CD4-positive, alpha-beta T cell (primary cell): ENCODE measurements at regions not wholly inside any gene's neighbourhood (a gene's known extent, or its start where the extent isn't known, plus 50 kb on each side); places are given as distances from the start of the nearest gene placed in this dataset.

Experiments
- ATAC-seq: fragments of 200-7000 bp; cut with Tn5 transposase; one replicate; pipeline ENCODE4 v1.10.0; 2022; ENCODE audit warnings: mild to moderate bottlenecking; ENCODE audit not compliant: poor library complexity
- CTCF ChIA-PET: fragments of 350-600 bp; sonication (Branson Sonifier 250); formaldehyde crosslinking; loops from one replicate; lab custom pipeline; 2021; ENCODE audit warnings: antibody characterized with exemption, inconsistent platforms; lab: Charles Lee
- POLR2A ChIA-PET: fragments of 350-600 bp; sonication (Branson Sonifier 250); formaldehyde crosslinking; loops from one replicate; lab custom pipeline; 2021; ENCODE audit warnings: antibody characterized with exemption, inconsistent platforms; lab: Charles Lee
- DNase-seq, 14 experiments: peaks; one replicate each; pipeline ENCODE4 v3.0.0-alpha.2; 2013 to 2020; ENCODE audit warnings: mixed read lengths in 2 of 14
- H3K27ac ChIP-seq, 2 donors: one replicate each; pipeline versions ENCODE4 v1.5.1 to v1.7.0; 2013; ENCODE audit warnings: low read length in 2 of 2, low read depth in 1 of 2, mild to moderate bottlenecking in 1 of 2
- H3K27me3 ChIP-seq, 2 experiments: 1 replicate in 1 of 2; 2 replicates in 1 of 2; pipeline versions ENCODE4 v1.6.1 to v1.7.0; 2013; ENCODE audit warnings: low read length in 2 of 2, control low read depth in 1 of 2, mild to moderate bottlenecking in 1 of 2, moderate library complexity in 1 of 2; ENCODE audit not compliant: insufficient read depth in 2 of 2, control insufficient read depth in 1 of 2
- H3K36me3 ChIP-seq: one replicate; pipeline ENCODE4 v1.6.1; 2013; ENCODE audit warnings: low read length, control low read depth; ENCODE audit not compliant: insufficient read depth
- H3K4me1 ChIP-seq: one replicate; pipeline ENCODE4 v1.6.1; 2013; ENCODE audit warnings: low read length, control low read depth; ENCODE audit not compliant: insufficient read depth
- H3K4me3 ChIP-seq: one replicate; pipeline ENCODE4 v1.5.1; 2013; ENCODE audit warnings: mild to moderate bottlenecking, low read length, moderate library complexity
- H3K9me3 ChIP-seq, 2 experiments: 1 replicate in 1 of 2; 2 replicates in 1 of 2; pipeline versions ENCODE4 v1.6.1 to v1.7.0; 2013; ENCODE audit warnings: low read length in 2 of 2, mild to moderate bottlenecking in 2 of 2, control low read depth in 1 of 2, moderate library complexity in 1 of 2; ENCODE audit not compliant: control insufficient read depth in 1 of 2, insufficient read depth in 1 of 2
- H3K27ac Mint-ChIP-seq: one replicate; pipeline ENCODE4 v1.8.0; 2020; ENCODE audit warnings: mixed read lengths
- H3K27me3 Mint-ChIP-seq: one replicate; pipeline ENCODE4 v1.8.0; 2021; ENCODE audit warnings: mixed read lengths
- H3K36me3 Mint-ChIP-seq: one replicate; pipeline ENCODE4 v1.8.0; 2021; ENCODE audit warnings: low read depth, mixed read lengths
- H3K4me1 Mint-ChIP-seq: one replicate; pipeline ENCODE4 v1.8.0; 2021; ENCODE audit warnings: low read depth, mixed read lengths
- H3K4me3 Mint-ChIP-seq: one replicate; pipeline ENCODE4 v1.8.0; 2020; ENCODE audit warnings: mild to moderate bottlenecking, mixed read lengths
- H3K9me3 Mint-ChIP-seq: one replicate; pipeline ENCODE4 v1.8.0; 2020; ENCODE audit warnings: mixed read lengths
- intact Hi-C, 2 experiments: fragments of 100-400 bp; cut with DNase I in 1 of 2; cut with micrococcal nuclease in 1 of 2; formaldehyde crosslinking; loops; one replicate each; pipeline versions ENCODE4 v1.15.1 to v1.9.0; 2023 to 2025; cut with DNase I, micrococcal nuclease
- TF ChIP-seq, protein P1 (sequence below): fragments of 200-600 bp; IDR thresholded peaks from one replicate; pipeline ENCODE4 v1.8.0; 2022; ENCODE audit warnings: antibody characterized with exemption, mild to moderate bottlenecking

DNA sequence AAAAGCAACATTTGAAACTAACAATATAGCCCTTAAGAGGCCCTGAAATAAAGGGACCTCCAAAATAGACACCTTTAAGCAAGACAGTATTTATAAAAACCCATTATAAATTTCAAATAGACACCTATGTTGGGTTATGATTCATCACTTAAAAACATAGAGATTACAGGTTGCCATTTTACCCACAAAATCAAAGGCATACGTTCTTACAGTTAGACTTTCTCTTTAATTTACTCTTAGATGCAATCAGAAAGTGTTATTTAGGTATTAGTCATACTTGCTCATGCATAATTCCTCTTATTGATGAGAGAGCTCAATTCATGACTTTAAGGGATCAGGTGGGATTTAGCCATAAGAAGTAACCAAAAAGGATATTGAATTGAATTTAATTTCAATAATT lies 51.5 kb upstream of the TMEM200A start:
- no peak for ATAC-seq
- H3K27me3 Mint-ChIP-seq, result no peaks in the 10 kb centered on the region
- ChIA-PET CTCF (interaction anchor here (1.8 kb wide), 1 partner anchor 8 kb away, joined by 4 read pairs; no protein-coding TSS in a partner anchor), POLR2A (no interaction called here)
- H3K4me1 Mint-ChIP-seq, result no peaks in the 10 kb centered on the region
- Histone ChIP-seq H3K27ac (no peak overlapping the region), H3K27me3 (no peaks in the 10 kb centered on the region), H3K9me3 (no peaks in the 10 kb centered on the region), H3K36me3 (no peaks in the 10 kb centered on the region), H3K4me1 (no peaks in the 10 kb centered on the region), H3K4me3 (no peak overlapping the region)
- intact Hi-C loops, result loop anchor here in 1 of 2 experiments (5.0 kb wide), 1 partner anchor 1003 kb away; no protein-coding TSS in a partner anchor
- DNase-seq, result no peak
- H3K4me3 Mint-ChIP-seq, result no peak overlapping the region
- TF ChIP-seq, protein P1, sequence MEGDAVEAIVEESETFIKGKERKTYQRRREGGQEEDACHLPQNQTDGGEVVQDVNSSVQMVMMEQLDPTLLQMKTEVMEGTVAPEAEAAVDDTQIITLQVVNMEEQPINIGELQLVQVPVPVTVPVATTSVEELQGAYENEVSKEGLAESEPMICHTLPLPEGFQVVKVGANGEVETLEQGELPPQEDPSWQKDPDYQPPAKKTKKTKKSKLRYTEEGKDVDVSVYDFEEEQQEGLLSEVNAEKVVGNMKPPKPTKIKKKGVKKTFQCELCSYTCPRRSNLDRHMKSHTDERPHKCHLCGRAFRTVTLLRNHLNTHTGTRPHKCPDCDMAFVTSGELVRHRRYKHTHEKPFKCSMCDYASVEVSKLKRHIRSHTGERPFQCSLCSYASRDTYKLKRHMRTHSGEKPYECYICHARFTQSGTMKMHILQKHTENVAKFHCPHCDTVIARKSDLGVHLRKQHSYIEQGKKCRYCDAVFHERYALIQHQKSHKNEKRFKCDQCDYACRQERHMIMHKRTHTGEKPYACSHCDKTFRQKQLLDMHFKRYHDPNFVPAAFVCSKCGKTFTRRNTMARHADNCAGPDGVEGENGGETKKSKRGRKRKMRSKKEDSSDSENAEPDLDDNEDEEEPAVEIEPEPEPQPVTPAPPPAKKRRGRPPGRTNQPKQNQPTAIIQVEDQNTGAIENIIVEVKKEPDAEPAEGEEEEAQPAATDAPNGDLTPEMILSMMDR, result no peak
- no peak overlapping the region for H3K27ac Mint-ChIP-seq
- no peaks in the 10 kb centered on the region for H3K36me3 Mint-ChIP-seq
- no peaks in the 10 kb centered on the region for H3K9me3 Mint-ChIP-seq

DNA sequence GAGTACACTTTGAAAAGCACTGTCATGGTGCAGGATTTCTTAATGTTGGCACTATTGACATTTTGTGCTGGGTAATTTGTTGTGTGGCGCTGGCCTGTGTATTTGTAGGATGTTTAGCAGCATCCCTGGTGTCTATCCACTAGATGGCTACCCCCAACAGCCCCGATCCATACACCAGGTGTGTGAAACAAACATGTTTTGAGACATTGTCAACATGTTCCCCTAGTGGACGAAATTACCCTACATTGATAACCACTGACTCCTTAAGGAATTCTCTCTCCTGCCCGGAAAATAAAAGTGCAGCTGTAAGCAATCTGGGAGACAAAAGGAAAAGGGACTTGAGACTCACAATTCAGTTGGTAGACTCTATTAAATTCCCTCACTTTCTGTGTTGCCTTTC lies 52.6 kb upstream of the TMEM200A start:
- TF ChIP-seq, protein P1, result no peak
- H3K4me3 Mint-ChIP-seq, result no peak overlapping the region
- no peaks in the 10 kb centered on the region for H3K4me1 Mint-ChIP-seq
- Histone ChIP-seq H3K27me3 (no peaks in the 10 kb centered on the region), H3K9me3 (no peaks in the 10 kb centered on the region), H3K36me3 (no peaks in the 10 kb centered on the region), H3K27ac (no peak overlapping the region), H3K4me1 (no peaks in the 10 kb centered on the region), H3K4me3 (no peak overlapping the region)
- no peak overlapping the region for H3K27ac Mint-ChIP-seq
- H3K36me3 Mint-ChIP-seq, result no peaks in the 10 kb centered on the region
- POLR2A ChIA-PET, result no interaction called here
- DNase-seq (no peak), ATAC-seq (no peak)
- no peaks in the 10 kb centered on the region for H3K27me3 Mint-ChIP-seq
- intact Hi-C loops, result loop anchor here in 1 of 2 experiments (5.0 kb wide), 1 partner anchor 1004 kb away; no protein-coding TSS in a partner anchor
- CTCF ChIA-PET, result interaction anchor here (1.8 kb wide), 1 partner anchor 9 kb away, joined by 4 read pairs; no protein-coding TSS in a partner anchor
- H3K9me3 Mint-ChIP-seq, result no peaks in the 10 kb centered on the region

- H3K36me3 ChIP-seq, result no peaks in the 10 kb centered on the region
- no peak overlapping the region for H3K27ac ChIP-seq
- CTCF ChIA-PET, result no interaction called here
- H3K9me3 ChIP-seq, result no peaks in the 10 kb centered on the region
- intact Hi-C loops, result no loop called here
- H3K4me3 Mint-ChIP-seq, result no peak overlapping the region
- POLR2A ChIA-PET, result no interaction called here
- no peaks in the 10 kb centered on the region for H3K36me3 Mint-ChIP-seq
- H3K27ac Mint-ChIP-seq, result no peak overlapping the region
- no peaks in the 10 kb centered on the region for H3K4me1 Mint-ChIP-seq
- H3K27me3 ChIP-seq, result no peaks in the 10 kb centered on the region
- TF ChIP-seq, protein P1, result no peak
- ATAC-seq, result no peak
- H3K27me3 Mint-ChIP-seq, result no peaks in the 10 kb centered on the region
- H3K4me3 ChIP-seq, result no peak overlapping the region
- DNase-seq, result no peak
- no peaks in the 10 kb centered on the region for H3K4me1 ChIP-seq
- H3K9me3 Mint-ChIP-seq, result no peaks in the 10 kb centered on the region
Observed at GRCh38 chr6:130309028-130309427, 56.8 kb upstream of the TMEM200A start.
